ENCODE measurements at regions not wholly inside any gene's neighbourhood (a gene's known extent, or its start where the extent isn't known, plus 50 kb on each side); places are given as distances from the start of the nearest gene placed in this dataset.
A peak's percentile ranks its signal among the peaks of the same experiment; 100 is the strongest.
"Not testable (repeated sequence)": the region's sequence is repeated elsewhere in the genome, so short reads cannot be mapped to it uniquely, and the experiment has no call there.

DNA sequence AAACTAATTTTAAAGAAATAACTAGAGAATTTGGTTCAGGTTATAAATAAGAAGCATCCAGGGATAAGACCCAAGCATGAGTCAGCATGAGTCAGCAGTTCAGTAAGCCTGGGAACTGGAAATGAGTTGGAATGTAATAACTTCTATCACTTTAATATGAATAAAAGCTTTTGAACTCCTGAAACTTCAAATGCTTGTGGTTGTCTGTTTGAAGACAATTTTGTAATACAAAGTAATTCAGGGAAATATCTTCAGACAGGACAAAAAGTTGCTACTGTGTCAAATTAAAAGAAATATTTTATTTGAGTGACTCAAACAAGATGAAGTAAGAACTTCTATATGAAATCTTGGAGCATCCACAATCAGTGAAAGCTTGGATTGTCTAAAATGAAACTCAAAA, 331.2 kb upstream of the DAB2 start:
- no peak for DNase-seq (ENCODE audit: low spot score)

DNA sequence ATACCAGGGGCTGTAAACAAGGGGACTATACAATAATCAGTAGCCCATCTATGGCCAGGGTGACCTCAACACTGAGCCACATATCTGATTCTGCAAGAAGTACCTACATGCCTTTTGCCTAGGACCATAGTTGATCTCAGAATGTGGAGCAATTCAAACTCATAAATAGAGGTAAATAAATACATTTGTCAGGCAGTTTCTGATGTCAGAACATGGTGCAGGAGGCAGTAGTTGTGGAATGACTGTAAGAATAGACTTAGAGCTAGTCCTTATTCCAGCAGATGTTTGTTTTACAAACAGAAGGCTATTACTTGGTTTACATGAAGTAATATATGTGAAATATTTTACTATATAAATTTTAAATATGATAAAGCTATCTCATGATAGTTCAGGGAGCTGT, 330.7 kb upstream of the DAB2 start:
- no peak for DNase-seq (ENCODE audit: low spot score)

DNA sequence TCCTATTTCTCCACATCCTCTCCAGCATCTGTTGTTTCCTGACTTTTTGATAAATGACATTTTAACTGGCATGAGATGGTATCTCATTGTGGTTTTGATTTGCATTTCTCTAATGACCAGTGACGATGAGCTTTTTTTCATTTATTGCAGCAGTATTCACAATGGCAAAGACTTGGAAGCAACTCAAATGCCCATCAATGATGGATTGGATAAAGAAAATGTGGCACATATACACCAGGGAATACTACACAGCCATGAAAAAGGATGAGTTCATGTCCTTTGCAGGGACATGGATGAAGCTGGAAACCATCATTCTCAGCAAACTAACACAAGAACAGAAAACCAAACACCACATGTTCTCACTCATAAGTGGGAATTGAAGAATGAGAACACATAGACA, 329.0 kb upstream of the DAB2 start:
- not testable (repeated sequence) for DNase-seq (ENCODE audit: low spot score)

DNA sequence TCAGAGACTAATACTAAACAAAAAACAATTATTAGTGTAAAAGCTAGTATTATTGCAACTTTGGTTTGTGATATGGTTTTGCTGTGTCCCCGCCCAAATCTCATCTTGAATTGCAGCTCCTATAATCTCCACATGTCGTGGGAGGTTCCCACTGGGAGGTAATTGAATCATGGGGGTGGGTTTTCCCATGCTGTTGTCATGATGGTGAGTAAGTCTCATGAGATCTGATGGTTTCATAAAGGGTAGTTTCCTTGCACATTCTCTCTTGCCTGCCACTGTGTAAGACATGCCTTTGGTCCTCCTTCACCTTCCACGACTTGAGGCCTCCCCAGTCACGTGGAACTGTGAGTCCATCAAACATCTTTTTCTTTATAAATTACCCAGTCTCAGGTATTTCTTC, 325.9 kb upstream of the DAB2 start:
- no peak for DNase-seq (ENCODE audit: low spot score)

DNA sequence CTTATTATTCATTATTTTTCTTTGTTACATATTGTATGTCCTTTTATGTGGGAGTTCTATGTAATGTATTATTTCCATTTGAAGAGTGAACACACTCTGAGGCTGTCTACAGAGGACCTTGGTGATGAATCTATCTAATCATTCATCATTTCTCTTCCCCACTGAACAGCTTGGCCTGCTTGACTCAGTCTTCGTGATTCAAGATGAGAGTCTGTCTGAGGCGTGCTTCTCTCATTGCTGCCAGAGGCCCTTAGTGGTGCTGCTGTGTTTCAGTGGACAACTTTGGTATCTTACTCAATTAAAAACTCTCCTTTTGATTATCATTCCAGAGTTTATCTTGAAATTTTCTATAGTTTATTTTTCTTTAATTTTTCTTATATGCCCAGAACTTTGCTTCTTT, 318.1 kb upstream of the DAB2 start:
- DNase-seq (ENCODE audit: low spot score) = no peak

DNA sequence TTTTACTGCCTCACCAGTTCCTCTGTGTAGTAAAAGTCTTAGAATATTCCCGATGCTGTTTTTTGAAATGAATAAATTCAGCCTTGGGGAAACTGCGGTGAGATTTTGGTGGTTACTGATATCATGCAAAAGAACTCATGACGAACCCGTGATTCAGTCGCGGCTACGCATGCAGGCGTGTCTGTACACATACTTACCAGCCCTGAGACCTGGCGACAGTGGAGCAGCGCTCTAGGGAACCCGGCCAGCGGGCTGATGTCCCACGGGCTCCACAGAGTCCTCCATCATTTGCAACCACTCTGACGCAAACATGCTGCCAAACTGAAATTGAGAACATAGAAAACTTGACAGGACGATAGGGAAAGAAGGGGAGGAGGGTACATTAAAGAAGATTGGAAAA, 315.6 kb upstream of the DAB2 start:
- DNase-seq (ENCODE audit: low spot score) = no peak

DNA sequence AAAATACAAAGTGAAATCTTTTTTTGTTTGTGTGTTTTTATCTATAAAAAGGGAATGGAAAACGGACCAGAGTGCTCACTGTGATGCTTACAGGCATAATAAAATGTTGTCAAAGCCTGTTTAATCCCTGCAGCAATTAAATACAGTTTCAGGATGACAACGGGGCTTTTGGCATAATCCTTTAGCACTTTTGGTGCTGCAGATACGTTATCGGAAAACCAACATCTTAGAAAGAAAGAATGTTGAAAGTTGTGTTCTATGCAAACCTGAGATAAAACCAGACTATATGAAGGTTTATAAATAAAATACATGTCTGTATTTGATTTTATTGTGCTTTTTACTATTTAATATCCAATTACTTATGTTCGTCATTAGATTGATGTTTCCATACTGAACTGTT, 307.4 kb upstream of the DAB2 start:
- DNase-seq (ENCODE audit: low spot score) = no peak

DNA sequence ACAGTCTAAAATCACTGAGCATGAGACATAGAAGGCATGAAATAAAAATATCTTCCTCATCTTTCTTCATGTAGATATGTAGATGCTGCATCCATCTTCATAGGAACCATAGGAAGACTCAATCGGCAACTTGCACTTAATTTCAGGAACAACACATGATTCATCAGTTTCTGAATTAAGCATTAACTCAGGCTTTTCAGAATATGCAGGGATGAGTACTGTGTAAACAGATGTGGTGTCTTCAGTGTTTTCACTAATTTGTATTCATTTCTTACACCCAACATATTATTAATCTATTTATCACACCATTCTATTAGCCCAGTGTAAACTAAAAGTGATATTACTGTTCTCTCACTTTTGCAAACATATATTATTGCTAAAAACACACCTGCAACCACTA, 305.9 kb upstream of the DAB2 start:
- DNase-seq (ENCODE audit: low spot score) = no peak

DNA sequence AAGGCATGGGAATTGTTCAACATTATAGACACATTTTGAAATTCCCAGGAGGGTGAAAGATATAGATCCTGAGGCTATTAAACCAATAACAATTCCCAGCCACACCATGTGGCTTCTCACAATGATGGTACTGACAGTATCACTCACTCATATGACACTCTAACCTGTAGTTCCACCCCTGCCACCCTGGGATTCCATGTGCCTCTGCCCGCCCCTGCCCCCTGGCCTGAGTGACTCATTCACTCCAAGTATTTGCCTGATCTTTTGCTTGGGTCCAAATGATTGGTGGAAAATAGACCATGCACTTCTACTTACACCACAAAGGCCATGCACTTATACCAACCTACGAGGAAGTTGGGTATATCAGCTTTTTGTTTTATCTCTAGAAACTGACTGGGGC, 305.2 kb upstream of the DAB2 start:
- DNase-seq (ENCODE audit: low spot score) = no peak

DNA sequence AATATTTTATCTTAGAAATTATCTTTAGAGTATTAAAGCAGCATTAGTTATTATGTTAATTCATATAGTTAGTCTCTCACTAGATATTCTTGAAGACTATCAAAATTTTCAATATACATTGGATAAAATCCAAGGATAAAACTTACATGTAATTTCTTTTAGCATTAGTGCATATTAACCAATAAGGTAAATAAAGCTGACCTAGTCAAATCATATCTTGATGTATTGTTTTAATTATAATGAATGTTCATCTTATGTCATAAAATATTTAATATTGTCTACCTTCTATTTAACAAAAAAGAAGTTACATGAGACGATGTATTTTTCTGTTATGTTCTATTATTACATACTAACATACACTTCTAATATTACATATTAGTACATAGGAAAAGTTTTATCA, 301.7 kb upstream of the DAB2 start:
- DNase-seq (ENCODE audit: low spot score) = no peak

DNA sequence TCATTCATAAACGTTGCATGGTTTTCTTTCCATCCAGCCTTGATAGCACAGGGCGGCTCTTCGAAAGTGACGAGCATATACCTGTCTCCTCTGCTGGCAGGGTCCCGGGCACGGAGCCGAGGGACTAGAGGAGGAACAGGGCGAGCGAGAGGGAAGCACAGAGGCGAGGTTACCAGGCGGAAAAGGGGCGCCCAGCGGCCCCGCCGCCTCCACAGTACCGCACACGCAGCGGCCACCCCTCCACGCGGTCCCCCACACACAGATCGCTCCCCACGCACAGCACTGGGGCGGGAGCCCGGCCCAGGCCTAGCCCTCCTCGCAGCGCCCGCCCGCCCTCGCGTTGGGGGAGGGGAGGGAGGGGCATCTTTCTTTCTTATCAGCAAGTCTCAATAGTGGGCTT, 296.6 kb upstream of the DAB2 start:
- no peak for DNase-seq (ENCODE audit: low spot score)

DNA sequence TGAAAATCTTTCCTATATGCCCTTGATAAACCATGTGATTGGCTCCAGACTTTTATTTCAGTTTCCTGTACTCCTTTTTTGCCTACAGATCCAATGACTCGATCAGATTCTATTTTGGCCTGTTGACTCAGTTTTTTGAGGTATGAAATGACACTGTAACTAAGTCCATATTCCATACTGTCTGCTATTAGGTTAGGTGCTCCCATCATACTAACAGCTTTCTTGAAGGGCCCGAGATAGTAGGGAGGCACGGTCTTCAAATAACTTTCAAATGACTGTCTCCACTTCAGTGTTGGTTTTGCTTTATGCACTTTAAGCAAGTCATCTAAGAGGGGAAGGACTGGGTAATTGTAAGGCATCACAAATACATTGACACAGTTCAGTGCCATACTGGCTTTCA, 295.4 kb upstream of the DAB2 start:
- no peak for DNase-seq (ENCODE audit: low spot score)

DNA sequence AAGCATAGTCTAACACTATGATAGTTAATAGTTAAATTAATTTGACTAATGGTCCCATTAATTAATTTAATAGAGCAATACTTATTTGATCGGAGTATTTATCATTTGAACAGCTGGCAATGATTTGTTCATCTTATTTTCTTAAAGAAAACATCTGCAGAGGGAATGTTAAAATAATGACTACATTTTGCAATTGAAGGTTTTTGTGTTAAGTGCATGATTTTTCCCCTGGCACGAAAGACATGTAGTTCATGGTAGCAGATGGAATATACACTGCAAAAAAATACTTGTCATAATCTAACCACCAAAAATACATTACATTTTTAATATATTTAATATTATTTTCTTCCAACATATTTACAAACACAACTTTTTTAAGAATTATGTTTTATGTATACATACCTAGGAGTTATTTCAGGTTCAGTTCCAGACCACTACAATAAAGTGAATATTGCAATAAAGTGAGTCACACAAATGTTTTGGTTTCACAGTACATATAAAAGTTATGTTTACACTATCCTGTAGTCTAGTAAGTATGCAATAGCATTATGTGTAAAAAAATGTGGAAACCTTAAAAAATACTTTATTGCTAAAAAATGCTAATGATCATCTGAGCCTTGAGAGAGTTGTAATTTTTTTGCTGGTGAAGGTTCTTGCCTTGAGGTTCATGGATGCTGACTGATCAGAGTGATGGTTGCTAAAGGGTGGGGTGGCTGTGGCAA, 292.6 kb upstream of the DAB2 start:
- no peak for DNase-seq (ENCODE audit: low spot score)

DNA sequence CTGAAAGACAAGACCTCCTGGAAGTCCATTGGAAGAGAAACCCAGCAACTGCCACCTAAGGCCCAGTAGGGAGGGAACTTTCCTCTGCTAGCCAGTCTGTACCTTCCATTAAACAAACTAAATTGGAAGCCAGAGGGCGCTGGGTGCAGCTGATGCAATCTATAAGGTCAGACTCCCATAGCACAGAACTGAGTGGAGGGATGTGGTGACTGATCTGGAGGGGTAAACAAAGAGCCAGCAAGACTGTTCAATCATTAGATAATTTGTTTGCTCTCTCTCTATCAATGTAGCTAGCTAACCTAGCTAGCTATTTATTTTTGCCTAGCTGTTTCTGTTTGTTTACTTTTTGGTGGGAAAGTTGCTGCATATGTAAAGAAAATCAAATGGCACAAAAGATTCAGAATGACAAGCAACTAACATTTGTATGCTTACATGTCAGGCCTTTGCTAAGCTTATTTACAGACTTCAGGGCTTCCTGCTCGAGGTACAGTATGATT, 291.8 kb upstream of the DAB2 start:
- DNase-seq (ENCODE audit: low spot score) = peak; percentile 22

DNA sequence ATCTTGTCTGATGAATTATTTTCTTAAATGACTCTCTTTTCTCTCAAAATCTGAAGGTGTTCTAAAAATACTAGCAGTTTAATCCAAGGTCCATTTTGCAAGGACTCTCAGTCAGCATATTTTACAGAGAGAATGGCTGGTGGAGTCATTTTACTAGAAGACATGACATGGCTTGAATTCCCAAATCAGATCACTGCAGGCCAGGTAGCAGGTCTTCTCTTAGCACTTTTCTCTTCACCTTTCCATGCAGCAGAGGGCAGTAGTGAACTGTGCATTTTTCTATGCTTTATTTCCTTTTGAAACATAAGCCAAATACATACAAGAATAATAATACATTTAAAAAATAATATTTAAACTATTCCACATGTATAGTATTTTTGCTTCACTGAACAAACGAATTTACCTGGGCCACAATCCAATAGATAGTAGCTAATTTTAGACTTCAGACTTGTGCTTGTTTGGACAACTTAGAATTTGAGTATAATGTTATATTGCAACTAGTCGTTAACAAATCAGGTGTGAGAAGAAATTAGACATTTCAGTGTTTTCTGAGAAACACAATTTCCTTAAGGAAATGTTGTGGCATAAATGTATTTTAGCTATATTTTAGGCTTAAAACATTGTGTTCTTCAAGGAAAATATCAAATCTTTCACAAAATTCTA, 289.4 kb upstream of the DAB2 start:
- DNase-seq (ENCODE audit: low spot score) = peak; percentile 46

DNA sequence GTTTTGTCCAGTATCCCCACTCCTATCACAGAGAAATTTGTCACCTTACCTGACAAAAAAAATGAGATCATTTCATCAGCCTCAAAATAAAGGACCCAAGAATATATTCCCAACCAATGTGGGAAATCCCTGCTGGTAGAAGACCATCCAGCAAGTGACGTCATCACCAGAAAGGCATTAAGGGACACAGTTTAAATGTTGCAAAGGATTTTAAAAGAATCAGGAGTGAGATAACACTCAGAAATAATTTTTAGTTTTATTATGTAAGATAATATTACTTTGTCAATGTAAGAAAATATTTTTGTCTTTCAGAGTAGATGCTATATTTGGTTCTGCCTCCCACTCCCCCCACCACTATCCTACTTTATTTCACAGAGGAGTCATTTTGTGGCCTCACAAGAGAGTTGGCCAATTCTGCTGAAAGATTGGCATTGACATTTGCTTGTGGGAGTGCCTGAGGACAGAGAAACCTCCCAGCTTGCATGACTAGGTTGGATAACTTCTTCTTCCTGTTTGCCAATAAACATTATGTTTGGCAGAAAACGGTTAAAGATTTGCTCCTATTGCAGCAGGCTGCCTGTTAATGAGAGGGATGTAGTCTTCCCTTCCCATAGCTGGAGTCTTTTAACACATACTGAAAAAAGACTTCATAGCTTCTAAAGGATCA, 288.6 kb upstream of the DAB2 start:
- no peak for DNase-seq (ENCODE audit: low spot score)

DNA sequence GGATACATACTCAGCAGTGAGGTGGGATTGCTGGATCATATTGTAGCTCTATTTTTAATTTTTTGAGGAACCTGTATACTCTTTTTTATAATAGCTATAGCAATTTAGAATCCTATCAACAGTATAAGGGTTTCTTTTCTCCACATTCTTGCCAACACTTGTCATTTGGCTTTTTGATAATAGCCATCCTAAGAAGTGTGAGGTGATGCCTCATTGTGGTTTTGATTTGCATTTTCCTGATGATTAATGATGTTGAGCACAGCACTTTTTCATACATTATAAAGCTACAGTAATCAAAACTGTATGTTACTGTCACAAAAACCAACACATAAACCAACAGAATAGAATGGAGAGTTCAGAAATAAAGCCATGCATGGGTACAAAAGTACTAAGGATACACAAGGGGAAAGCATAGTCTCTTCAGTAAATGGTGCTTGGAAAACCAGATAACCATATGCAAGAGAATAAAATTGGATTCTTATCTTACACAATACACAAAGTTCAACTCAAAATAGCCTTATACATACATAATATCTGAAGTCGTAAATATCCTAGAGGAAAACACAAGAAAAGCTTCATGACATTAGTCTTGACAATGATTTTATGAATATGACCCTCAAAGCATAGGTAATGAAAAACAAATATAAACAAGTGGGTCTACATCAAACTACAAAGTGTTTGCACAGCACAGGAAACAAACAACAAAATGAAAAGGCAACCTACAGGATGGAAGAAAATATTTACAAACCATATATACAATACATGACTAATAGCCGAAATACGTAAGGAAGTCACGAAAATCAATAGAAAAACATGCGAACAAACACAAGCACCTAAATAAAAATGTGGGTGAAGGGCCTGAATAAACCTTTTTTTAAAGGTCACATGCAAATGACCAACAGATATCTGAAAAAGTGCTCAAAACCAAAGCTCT, 287.8 kb upstream of the DAB2 start:
- DNase-seq (ENCODE audit: low spot score) = no peak

DNA sequence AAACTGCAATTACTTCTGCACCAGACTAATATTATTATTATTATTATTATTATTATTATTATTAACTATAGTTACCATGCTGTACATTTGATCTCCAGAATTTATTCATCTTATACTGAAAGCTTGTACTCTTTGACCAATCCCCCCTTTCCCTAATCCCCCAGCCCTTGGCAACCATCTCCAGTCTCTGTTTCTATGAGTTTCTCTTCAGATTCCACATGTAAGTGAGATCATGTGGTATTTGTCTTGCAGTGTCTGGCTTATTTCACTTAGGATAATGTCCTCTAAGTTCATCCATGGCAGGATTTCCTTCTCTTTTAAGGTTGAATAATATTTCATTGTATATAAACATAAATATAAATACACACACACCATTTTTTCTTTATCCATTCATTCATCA, 287.0 kb upstream of the DAB2 start:
- no peak for DNase-seq (ENCODE audit: low spot score)

DNA sequence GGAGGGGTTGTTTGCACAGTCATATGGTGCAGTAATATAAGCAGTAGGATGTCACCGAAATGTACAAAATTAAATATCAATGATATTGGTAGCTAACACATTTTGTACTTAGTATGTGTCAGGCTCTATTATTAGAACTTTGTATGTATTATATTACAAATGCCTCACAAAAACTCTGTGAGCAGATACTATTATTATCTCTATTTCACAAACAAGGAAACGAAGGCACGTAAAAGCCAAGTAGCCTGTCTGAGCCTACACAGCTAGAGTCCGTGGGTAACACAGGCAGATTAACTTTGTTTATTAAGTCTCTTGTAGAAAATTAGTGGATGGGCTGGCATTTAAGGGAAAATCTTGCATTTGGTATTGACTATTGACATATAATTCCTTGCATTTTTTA, 284.3 kb upstream of the DAB2 start:
- no peak for DNase-seq (ENCODE audit: low spot score)

DNA sequence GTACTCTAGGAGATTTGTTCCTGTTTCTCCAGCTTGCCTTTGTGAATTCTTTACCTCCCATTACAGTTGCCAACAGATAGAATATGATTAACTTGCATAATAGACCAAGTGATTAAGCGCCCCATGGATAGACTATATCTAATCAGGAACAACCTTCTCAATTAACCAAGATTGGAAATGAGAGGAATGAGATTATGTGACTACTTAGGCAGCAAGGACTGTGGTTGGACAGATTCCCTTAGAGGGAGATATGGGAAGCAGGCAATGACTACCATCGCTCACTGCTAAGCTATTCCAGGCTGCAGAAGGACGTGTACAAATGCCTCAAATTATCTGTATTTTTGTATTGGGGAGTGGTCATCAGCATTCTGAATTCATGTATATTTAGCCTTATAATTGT, 278.1 kb upstream of the DAB2 start:
- DNase-seq (ENCODE audit: low spot score) = no peak

DNA sequence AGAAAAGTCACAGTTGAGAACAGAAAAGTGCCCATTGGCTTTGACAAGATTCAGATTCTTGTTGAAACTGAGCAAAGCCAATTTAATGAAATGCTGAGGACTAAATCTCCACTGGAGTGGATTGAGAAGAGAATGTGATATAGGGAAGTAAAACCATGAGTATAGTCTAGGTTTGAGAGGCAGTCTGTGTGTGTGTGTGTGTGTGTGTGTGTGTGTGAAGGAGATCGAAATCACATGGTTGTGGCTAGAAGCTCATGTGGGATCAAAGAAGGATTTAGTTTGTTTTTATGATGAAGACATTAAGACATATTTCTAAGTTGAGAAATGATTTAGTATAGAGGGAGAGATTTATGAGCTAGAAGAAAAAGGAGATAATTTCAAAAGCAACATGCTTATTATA, 275.7 kb upstream of the DAB2 start:
- DNase-seq (ENCODE audit: low spot score) = no peak

DNA sequence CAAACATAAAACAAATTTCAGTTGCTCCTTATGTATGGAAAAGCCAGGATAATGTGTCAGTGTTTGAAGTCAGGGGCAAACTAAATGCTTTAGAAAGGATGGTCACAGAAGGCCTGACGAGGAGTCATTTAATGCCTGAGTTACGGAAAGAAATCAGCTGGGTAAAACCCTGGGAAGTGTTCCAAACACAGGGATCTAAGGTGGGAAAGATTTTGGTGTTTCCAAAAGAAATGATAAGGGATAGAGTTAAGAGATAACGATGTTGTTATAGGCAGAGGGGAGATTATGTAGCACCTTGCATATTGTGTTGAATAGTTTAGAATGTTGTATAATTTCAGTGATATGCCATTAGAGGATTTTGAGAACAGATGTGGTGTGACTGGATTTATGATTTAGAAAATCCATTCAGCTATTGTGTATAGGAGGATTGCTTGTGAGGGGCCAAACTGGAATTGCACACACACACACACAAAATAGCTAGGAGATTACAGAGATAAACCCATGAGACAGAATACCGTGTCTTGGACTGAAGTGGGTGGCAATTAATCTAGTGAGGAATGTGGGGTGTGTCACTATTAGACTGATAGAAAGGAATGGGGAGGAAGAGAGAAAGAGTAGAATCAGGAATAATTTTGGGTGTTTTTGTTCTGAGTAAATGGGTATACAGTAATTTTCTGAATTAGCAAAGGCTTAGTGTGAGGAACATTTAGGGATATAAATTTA, 274.2 kb upstream of the DAB2 start:
- no peak for DNase-seq (ENCODE audit: low spot score)
